ENCODE measurements at regions not wholly inside any gene's neighbourhood (a gene's known extent, or its start where the extent isn't known, plus 50 kb on each side); places are given as distances from the start of the nearest gene placed in this dataset.

- WGBS, 2 experiments (ENCODE audit: extremely low coverage in 2 of 2, insufficient read length in 1 of 2) = no CpG with 5 or more reads among the region's 1 CpG
- Histone ChIP-seq H3K4ac (ENCODE audit: low read depth, low read length) (no peak overlapping the region), H2BK5ac (ENCODE audit: low read depth, low read length, poor library complexity, severe bottlenecking) (no peak overlapping the region), H4K8ac (ENCODE audit: low read depth in 2 of 2, low read length in 2 of 2) (no peak overlapping the region), H3K9me3 (ENCODE audit: control insufficient read depth, insufficient read depth, low read length) (peaks cover 6% of the 10 kb centered on the region; the same call in 1 of the 2 replicates), H2BK120ac (ENCODE audit: low read depth, low read length) (no peak overlapping the region), H3K79me1 (ENCODE audit: low read depth in 1 of 2, low read length in 2 of 2) (no peaks in the 10 kb centered on the region), H4K91ac (ENCODE audit: insufficient read depth, low read depth, low read length) (no peak overlapping the region), H3K14ac (replicated peaks; ENCODE audit: low read depth, low read length) (no peak overlapping the region), H3K23ac (ENCODE audit: low read depth, low read length) (no peak overlapping the region), H3K56ac (ENCODE audit: extremely low read depth, insufficient read depth, low read length) (no peak overlapping the region), H3K4me2 (ENCODE audit: low read depth, low read length) (no peak overlapping the region), H3K9ac (ENCODE audit: low read depth, low read length) (no peak overlapping the region), H4K20me1 (ENCODE audit: insufficient read depth, low read length) (no peaks in the 10 kb centered on the region), H4K5ac (ENCODE audit: low read depth, low read length) (no peak overlapping the region), H3K4me1 (ENCODE audit: control insufficient read depth, insufficient read depth, low read length) (no peaks in the 10 kb centered on the region), H2AK9ac (replicated peaks; ENCODE audit: low read depth, low read length, poor library complexity) (no peak overlapping the region), H3K27me3 (ENCODE audit: control insufficient read depth, insufficient read depth, low read length) (no peaks in the 10 kb centered on the region), H3K18ac (ENCODE audit: low read depth, low read length) (no peak overlapping the region), H3K36me3 (ENCODE audit: control insufficient read depth, insufficient read depth, low read length) (no peaks in the 10 kb centered on the region), H3K9me1 (ENCODE audit: insufficient read depth, low read length) (no peaks in the 10 kb centered on the region), H3K27ac (ENCODE audit: insufficient read depth, low read length) (no peak overlapping the region), H3K4me3 (ENCODE audit: insufficient read depth, low read depth, low read length) (no peak overlapping the region), H2BK20ac (ENCODE audit: low read depth, low read length) (no peak overlapping the region), H2AK5ac (ENCODE audit: low read depth, low read length) (no peak overlapping the region), H2BK15ac (ENCODE audit: low read depth, low read length) (no peak overlapping the region), H2AFZ (replicated peaks; ENCODE audit: low read length, poor library complexity) (no peak overlapping the region)
- intact Hi-C loops (cut with micrococcal nuclease) = no loop called here
- POLR2A ChIA-PET (ENCODE audit: unreplicated experiment) = no interaction called here
- TF ChIP-seq SMC3 (IDR thresholded peaks at IDR 0.05; ENCODE audit: low read depth, low read length) (no peak), NFE2L2 (IDR thresholded peaks at IDR 0.05; ENCODE audit: low read depth, low read length) (no peak), MAZ (IDR thresholded peaks at IDR 0.05; ENCODE audit: borderline replicate concordance, low read depth, low read length) (no peak), FOS (IDR thresholded peaks at IDR 0.05; ENCODE audit: low read depth, low read length) (no peak), RAD21 (IDR thresholded peaks at IDR 0.05; ENCODE audit: low read length) (no peak)
- ATAC-seq (ENCODE audit: low read depth) (no peak), DNase-seq (no peak)
- in situ Hi-C loops (cut with MboI; ENCODE audit: low sequenced_read_pairs) = no loop called here
- dilution Hi-C loops (cut with HindIII; ENCODE audit: low sequenced_read_pairs, unreplicated experiment) = no loop called here
- no TSS peak for BruUV-seq (replicated peaks)
- CTCF ChIA-PET = no interaction called here
These were observed 464.2 kb upstream of the TCF4 start for GRCh38 chr18:56052202-56052601.

Data from IMR-90 (cell line).